AG04449 (cell line): ENCODE measurements at regions not wholly inside any gene's neighbourhood (a gene's known extent, or its start where the extent isn't known, plus 50 kb on each side); places are given as distances from the start of the nearest gene placed in this dataset.
"Not testable (repeated sequence)": the region's sequence is repeated elsewhere in the genome, so short reads cannot be mapped to it uniquely, and the experiment has no call there.

Experiments
- CTCF ChIA-PET: fragments of 350-600 bp; formaldehyde crosslinking; extraction: SDS; loops from one replicate; lab custom pipeline; 2021; ENCODE audit warnings: antibody characterized with exemption; lab: Yijun Ruan, JAX
- POLR2A ChIA-PET: fragments of 400-600, 350-600 bp; formaldehyde crosslinking; extraction: SDS; loops from one replicate; lab custom pipeline; 2020; ENCODE audit warnings: antibody characterized with exemption, inconsistent platforms; lab: Yijun Ruan, JAX
- DNase-seq: peaks from one replicate; pipeline ENCODE4 v3.0.0-alpha.2; 2010; ENCODE audit warnings: low read depth, low spot score
- H3K4me3 ChIP-seq: 2 replicates; pipeline ENCODE4 v1.5.1; 2011; ENCODE audit warnings: low read depth, mild to moderate bottlenecking, control low read depth, low read length
- CTCF ChIP-seq: IDR thresholded peaks from one replicate; pipeline ENCODE4 v1.5.1; 2011; ENCODE audit warnings: mild to moderate bottlenecking, moderate library complexity, low read length, control low read depth, inconsistent platforms; ENCODE audit not compliant: insufficient read depth; ENCODE audit errors: missing control alignments

GRCh38 chr4:83751336-83751949 is 215.5 kb downstream of the GPAT3 start:
- no peak for TF ChIP-seq CTCF
- H3K4me3 ChIP-seq = no peak overlapping the region
- no peak for DNase-seq
- ChIA-PET CTCF (no interaction called here), POLR2A (no interaction called here)

GRCh38 chr4:83748711-83749110 is 212.8 kb downstream of the GPAT3 start:
- ChIA-PET CTCF (interaction anchor here (1.6 kb wide), 1 partner anchor 22 kb away, joined by 5 read pairs; no protein-coding TSS in a partner anchor), POLR2A (no interaction called here)
- no peak for DNase-seq
- no peak for TF ChIP-seq CTCF
- H3K4me3 ChIP-seq = no peak overlapping the region

GRCh38 chr4:83738895-83739294 is 203.0 kb downstream of the GPAT3 start:
- no peak for DNase-seq

GRCh38 chr4:83734576-83734975 is 198.7 kb downstream of the GPAT3 start:
- no peak overlapping the region for H3K4me3 ChIP-seq
- no peak for DNase-seq
- POLR2A ChIA-PET = no interaction called here
- CTCF ChIA-PET = no interaction called here
- no peak for TF ChIP-seq CTCF

More at GRCh38 chr4:83738895-83739294, 203.0 kb downstream of the GPAT3 start:
- ChIA-PET CTCF (no interaction called here), POLR2A (no interaction called here)
- H3K4me3 ChIP-seq = no peak overlapping the region
- TF ChIP-seq CTCF = no peak

GRCh38 chr4:83732114-83732635 is 196.3 kb downstream of the GPAT3 start:
- H3K4me3 ChIP-seq = no peak overlapping the region
- ChIA-PET POLR2A (no interaction called here), CTCF (no interaction called here)
- DNase-seq = no peak
- no peak for TF ChIP-seq CTCF

- no peak for DNase-seq
- CTCF ChIA-PET = no interaction called here
- TF ChIP-seq CTCF = no peak
- H3K4me3 ChIP-seq = no peak overlapping the region
- POLR2A ChIA-PET = no interaction called here
Observed at GRCh38 chr4:83731609-83732008, 195.7 kb downstream of the GPAT3 start.

GRCh38 chr4:83730958-83731357 is 195.1 kb downstream of the GPAT3 start:
- DNase-seq, CTCF ChIA-PET, POLR2A ChIA-PET, H3K4me3 ChIP-seq: not testable (repeated sequence)
